Type B pancreatic cell (in vitro differentiated cells): ENCODE measurements at regions not wholly inside any gene's neighbourhood (a gene's known extent, or its start where the extent isn't known, plus 50 kb on each side); places are given as distances from the start of the nearest gene placed in this dataset.

Experiments used
- DNase-seq: peaks from one replicate; pipeline ENCODE4 v3.0.0; 2021; ENCODE audit warnings: mixed read lengths; ENCODE audit not compliant: unreplicated experiment; ENCODE audit errors: extremely low spot score
- H3K27ac Mint-ChIP-seq: 2 replicates; pipeline ENCODE4 v1.8.0; 2021; ENCODE audit warnings: mild to moderate bottlenecking, mixed read lengths
- H3K27me3 Mint-ChIP-seq: 2 replicates; pipeline ENCODE4 v1.8.0; 2021; ENCODE audit warnings: mixed read lengths
- H3K36me3 Mint-ChIP-seq: 2 replicates; pipeline ENCODE4 v1.8.0; 2021; ENCODE audit warnings: mixed read lengths
- H3K4me1 Mint-ChIP-seq: one replicate; pipeline ENCODE4 v1.8.0; 2021; ENCODE audit warnings: mixed read lengths; ENCODE audit not compliant: unreplicated experiment
- H3K4me3 Mint-ChIP-seq: 2 replicates; pipeline ENCODE4 v1.8.0; 2021; ENCODE audit warnings: mild to moderate bottlenecking, mixed read lengths
- H3K9me3 Mint-ChIP-seq: 2 replicates; pipeline ENCODE4 v1.8.0; 2021; ENCODE audit warnings: mixed read lengths
- CTCF ChIP-seq: fragments of 200-600 bp; sonication (generic); conservative IDR thresholded peaks from 2 replicates; pipeline ENCODE4 v1.5.0; 2021; ENCODE audit warnings: antibody characterized with exemption, mild to moderate bottlenecking

- no peaks in the 10 kb centered on the region for H3K27me3 Mint-ChIP-seq
- no peaks in the 10 kb centered on the region for H3K36me3 Mint-ChIP-seq
Observed at GRCh38 chr4:19416146-19416545, 835.6 kb upstream of the SLIT2 start.

GRCh38 chr4:19408490-19408889 is 843.2 kb upstream of the SLIT2 start:
- no peaks in the 10 kb centered on the region for H3K27me3 Mint-ChIP-seq
- H3K27ac Mint-ChIP-seq = no peak overlapping the region
- DNase-seq = no peak
- no peaks in the 10 kb centered on the region for H3K36me3 Mint-ChIP-seq
- H3K4me3 Mint-ChIP-seq = no peak overlapping the region
- no peaks in the 10 kb centered on the region for H3K4me1 Mint-ChIP-seq
- TF ChIP-seq CTCF = no peak
- no peaks in the 10 kb centered on the region for H3K9me3 Mint-ChIP-seq

More at GRCh38 chr4:19416146-19416545, 835.6 kb upstream of the SLIT2 start:
- Mint-ChIP-seq H3K4me3 (no peak overlapping the region), H3K27ac (no peak overlapping the region), H3K4me1 (no peaks in the 10 kb centered on the region), H3K9me3 (no peaks in the 10 kb centered on the region)
- no peak for TF ChIP-seq CTCF
- DNase-seq = no peak

- no peak overlapping the region for H3K27ac Mint-ChIP-seq
- no peak for DNase-seq
- TF ChIP-seq CTCF = no peak
- H3K4me1 Mint-ChIP-seq = no peaks in the 10 kb centered on the region
- H3K36me3 Mint-ChIP-seq = no peaks in the 10 kb centered on the region
- no peak overlapping the region for H3K4me3 Mint-ChIP-seq
- H3K27me3 Mint-ChIP-seq = no peaks in the 10 kb centered on the region
- H3K9me3 Mint-ChIP-seq = no peaks in the 10 kb centered on the region
Observed at GRCh38 chr4:19406789-19407188, 844.9 kb upstream of the SLIT2 start.

GRCh38 chr4:19403786-19404370 is 847.8 kb upstream of the SLIT2 start:
- Mint-ChIP-seq H3K9me3 (no peaks in the 10 kb centered on the region), H3K27me3 (no peaks in the 10 kb centered on the region), H3K4me3 (no peak overlapping the region), H3K4me1 (no peaks in the 10 kb centered on the region), H3K36me3 (no peaks in the 10 kb centered on the region), H3K27ac (no peak overlapping the region)
- no peak for TF ChIP-seq CTCF
- no peak for DNase-seq

GRCh38 chr4:19402581-19403065 is 849.1 kb upstream of the SLIT2 start:
- DNase-seq = no peak
- Mint-ChIP-seq H3K27me3 (no peaks in the 10 kb centered on the region), H3K4me1 (no peaks in the 10 kb centered on the region), H3K9me3 (no peaks in the 10 kb centered on the region), H3K27ac (no peak overlapping the region), H3K4me3 (no peak overlapping the region), H3K36me3 (no peaks in the 10 kb centered on the region)
- no peak for TF ChIP-seq CTCF
